HG02642 (cell line): ENCODE measurements at regions not wholly inside any gene's neighbourhood (a gene's known extent, or its start where the extent isn't known, plus 50 kb on each side); places are given as distances from the start of the nearest gene placed in this dataset.
"Not testable (repeated sequence)": the region's sequence is repeated elsewhere in the genome, so short reads cannot be mapped to it uniquely, and the experiment has no call there.

Source experiments
- ATAC-seq: cut with Tn5 transposase; IDR thresholded peaks from one replicate; pipeline ENCODE4 v1.9.1; 2021; ENCODE audit warnings: mild to moderate bottlenecking; ENCODE audit not compliant: unreplicated experiment, poor library complexity

DNA sequence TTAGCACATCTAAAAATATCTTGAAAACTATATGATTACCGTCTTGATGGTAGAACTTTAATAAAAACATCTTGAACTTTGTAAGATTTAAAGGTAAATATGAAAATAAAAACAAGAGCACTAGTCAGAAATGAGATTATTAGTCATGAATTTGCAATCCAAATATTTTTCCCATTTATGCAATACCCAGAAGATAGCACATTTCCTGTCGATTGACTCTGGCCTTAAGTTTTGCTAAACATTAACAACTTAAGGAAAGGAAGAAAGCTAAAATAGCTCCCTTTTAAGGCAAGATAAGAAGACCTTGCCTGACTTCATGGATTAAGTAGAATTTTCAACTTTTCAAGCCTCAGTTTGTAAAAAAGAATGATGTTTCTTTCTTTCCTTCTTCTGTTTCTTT is 1374.7 kb upstream of the RAG2 start:
- ATAC-seq = no peak

DNA sequence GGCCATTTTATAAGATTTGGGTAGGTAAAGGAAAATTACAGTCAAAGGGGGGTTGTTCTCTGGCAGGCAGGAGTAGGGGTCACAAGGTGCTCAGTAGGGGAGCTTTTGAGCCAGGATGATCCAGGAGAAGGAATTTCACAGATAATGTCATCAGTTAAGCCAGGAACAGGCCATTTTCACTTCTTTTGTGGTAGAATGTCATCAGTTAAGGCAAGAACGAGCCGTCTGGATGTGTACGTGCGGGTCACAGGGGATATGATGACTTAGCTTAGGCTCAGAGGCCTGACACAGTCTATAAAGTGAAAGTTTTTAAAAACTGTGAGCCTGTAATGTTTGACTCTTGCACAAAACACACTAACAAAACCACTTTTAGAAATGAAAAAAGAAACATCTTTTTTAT is 1371.3 kb upstream of the RAG2 start:
- not testable (repeated sequence) for ATAC-seq

DNA sequence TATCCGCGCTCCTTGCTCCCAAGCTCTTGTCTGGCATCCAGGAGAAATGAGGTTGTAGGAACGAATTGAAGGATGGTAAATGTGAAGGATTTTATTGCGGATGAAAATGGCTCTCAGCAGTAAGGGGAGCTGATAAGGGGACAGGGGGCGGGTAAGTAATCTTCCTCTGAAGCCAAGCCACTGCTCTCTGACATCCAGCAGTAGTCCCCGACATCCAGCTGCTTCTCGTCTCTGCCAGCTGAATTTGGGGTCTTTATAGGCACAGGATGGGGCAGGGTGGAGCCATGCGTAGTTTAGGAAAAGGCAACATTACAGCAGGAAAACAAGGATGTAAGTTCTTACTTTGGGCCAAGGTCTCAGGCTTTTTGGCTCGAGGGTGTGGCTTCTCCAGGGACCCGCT is 1370.1 kb upstream of the RAG2 start:
- ATAC-seq = no peak

DNA sequence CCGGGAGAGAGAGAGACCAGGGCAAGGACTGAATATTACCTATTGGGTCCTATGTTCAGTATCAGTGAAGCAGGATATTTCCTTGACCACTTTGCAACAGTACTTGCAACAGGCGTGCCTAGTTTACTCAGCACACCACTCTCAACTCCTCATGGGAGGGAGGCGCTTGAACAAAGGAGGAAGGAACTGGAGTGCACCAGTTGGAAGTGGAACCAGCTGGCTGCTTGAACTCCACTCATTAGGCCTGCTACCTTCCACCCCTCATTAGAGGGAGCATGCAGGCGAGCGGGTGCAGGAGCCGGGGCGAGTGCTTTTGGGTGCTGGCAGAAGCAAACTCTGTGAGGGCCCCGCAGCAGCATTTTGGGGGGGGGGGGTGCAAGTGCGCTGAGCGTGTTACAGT is 1369.6 kb upstream of the RAG2 start:
- ATAC-seq = no peak

DNA sequence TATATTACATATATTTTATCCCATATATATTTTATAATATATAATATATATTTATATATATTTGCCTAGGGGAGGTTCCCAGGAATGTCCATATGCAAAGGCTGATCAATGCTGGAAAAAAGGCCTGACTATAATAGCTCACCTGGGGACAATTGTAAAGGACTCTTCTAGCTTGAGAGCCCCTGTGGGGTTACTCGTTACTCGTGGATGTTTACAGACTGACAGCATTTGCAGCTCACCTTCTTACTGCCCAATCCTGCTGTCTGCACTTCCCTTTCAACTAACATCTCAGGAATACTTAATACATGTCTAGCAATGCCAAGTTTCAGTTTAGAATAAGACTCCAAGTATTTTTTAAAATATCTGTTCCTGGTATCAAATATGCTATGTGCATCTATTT is 1365.4 kb upstream of the RAG2 start:
- no peak for ATAC-seq

DNA sequence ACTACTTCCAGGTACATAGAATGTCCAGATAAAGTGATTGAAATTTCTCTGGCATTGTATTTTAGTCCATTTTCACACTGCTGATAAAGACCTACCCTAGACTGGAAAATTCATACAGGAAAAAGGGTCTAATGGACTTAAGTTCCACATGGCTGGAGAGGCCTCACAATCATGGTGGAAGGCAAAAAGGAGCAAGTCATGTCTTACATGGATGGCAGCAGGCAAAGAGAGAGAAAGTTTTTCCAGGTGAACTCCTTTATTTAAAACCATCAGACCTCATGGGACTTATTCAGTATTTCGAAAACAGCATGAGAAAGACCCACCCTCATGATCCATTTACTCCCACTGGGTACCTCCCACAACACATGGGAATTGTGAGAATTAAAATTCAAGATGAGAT is 1359.7 kb upstream of the RAG2 start:
- no peak for ATAC-seq

DNA sequence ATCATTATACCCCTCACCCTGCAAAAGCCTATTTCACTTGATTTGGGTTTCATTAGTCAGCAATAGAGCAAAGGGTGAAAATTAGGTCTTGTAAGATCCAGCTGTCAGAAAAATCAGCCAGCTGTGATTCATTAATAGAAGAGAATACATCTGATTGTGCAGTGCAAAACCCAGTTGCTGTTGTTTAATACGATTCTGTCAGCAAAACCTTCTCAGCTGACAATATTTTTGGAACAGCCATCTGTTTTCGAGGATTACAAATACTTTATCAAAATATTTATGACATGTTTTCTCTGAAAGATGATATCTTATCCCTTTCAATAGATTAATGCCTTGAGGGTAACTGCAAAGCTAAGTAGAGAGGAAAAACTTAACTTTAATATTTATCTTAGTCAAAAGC is 1354.0 kb upstream of the RAG2 start:
- no peak for ATAC-seq

DNA sequence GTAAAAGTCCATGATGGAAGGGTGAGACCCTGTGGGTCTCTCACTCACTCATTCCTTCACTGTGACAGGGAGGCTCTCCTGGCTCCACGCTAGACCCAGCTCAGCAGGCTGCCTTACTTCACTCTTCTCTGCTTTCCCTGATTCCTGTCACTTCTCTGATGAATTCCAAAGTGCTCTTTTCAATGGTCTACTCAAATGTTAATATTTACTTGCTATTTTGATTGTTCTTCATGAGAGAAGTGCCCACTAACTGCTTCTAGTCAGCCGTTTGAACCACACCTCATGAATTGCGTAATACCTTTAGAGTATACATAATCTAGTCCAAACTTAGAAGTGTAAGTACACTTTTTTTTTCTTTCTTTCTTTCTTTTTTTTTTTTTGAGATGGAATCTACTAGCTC is 1350.2 kb upstream of the RAG2 start:
- no peak for ATAC-seq

DNA sequence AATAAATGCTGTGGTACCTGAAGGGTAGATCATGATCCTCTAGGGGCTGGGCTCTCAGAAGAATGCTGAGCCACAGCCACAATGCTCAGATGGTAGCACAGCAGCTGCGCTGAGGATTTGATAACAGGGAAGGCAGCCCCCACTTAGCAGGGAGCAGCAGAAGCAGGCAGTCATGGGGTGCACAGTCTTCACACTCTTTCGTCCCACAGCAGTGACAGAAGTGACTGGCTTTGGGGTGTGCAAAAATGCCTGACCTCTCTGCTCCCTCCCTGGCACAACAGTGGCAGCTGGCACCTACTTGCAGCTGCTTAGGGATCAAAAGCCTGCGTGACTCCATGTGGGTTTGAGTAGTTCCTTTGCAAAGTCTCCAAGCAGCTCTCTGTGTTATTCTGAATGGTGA is 1349.8 kb upstream of the RAG2 start:
- no peak for ATAC-seq

DNA sequence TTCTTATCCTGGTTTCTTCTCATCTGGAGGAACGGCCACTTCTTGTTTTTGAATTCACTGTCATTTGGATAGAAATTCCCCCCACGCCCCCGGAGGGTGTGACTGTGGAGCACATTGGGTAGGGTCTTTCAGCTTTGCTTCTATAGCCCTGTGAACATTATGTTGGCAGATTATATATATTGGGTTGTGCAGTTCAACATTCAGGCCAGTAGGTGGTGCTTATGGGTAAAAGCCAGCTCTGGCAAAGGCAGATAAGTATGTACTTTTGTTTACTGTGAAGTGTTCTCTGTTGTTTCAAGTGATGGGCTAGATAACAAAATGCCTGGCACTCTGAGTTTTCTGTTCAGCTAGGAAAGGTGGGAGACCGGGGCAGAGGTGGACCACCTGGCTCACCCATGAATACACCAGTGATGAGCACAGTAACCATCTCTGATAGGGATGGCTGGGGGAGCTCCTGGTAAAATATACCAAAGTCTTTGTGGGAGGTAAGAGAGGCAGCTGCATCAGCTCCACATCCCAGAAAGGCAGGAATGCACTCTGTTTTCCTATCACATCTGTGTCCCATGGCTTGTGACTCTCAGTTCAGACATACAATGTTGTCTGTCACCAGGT is 1348.2 kb upstream of the RAG2 start:
- ATAC-seq = peak; percentile 78

DNA sequence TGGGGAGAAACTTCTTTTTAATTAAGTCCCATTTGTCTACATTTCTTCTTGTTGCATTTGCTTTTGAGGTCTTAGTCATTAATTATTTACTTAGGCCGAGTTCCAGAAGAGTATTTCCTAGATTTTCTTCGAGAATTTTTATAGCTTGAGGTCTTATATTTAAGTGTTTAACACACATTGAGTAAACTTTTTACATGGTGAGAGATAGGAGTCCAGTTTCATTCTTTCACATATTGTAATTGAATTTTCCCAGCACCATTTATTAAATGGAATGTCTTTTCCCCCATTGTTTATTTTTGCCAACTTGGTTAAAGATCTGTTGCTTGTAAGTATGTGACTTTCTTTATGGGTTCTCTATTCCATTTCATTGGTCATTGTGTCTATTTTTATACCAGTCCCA is 1344.0 kb upstream of the RAG2 start:
- ATAC-seq = no peak

DNA sequence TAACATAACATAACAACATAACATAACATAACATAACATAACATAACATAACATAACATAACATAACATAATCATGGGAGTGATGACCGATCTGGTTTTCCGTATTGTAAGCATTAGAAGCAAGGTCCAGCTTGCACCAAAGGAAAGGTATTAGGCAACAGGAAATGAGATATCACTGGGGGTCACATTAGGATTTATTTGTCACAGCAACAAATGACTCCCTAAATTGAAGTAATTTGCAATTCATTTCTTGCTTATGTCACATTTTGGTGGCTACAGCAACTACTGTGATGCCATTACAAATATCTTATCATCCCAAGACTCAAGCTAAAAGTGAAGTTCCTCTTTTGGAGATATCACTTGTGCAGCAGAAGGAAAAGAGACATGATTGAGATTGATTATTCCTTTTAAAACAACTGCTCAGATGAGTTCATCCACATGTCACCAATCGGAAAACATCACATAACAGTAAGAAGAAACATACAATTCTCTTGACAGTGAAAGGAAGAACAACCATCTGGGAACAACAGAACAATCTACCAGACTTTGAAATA is 1331.1 kb upstream of the RAG2 start:
- ATAC-seq = no peak

DNA sequence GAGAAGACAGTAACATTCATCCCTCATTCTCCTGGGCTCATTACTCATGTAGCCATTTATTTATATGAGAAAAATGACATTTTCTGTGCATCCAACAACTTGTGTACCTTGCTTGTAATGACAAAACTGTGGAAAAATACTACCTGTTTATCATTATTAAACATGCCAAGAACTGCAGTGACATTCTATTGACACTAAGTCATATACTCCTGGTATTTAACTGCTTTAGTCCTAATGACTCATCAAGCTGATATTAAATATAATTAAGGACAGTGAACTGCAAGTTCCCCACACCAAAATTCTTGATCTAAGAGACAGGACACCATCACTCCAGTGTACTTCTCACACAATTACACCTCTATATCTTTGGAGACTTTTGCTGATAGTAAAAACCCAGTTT is 1328.7 kb upstream of the RAG2 start:
- ATAC-seq = no peak

DNA sequence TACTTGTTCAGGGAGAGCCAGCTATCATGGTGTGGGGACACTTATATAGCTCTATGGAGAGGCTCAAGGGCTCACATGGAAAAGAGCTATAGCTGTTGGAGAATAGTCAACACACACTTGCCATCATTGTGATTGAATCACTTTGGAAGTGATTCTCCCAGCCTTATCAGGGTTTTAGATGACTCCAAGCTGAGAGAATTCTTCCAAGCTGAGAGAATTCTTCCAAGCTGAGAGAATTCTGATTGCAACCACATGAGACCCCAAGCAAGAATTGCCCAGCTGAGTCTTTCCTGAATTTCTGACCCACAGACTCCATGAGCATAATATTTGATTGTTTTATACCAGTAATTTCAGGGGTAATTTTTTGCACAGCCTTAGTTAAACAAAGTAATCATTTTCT is 1318.3 kb upstream of the RAG2 start:
- no peak for ATAC-seq

DNA sequence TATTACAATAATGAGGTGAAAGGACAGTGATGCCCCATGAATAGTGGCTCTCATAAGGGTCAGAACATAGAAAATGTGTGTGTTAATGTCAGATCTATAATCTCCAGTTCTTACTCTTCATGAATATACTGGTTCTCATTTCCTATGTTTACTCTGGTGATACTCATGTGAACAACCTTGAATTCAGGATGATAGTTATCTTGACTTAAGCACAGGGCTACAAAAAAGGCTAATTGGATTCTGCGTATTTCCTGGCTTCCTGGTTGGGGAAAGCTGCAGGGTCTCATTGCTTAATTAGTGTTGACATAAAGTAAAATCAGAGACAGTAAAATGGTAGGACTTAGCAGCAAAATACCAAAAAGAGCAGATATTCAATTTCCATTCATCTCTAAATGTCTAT is 1316.8 kb upstream of the RAG2 start:
- no peak for ATAC-seq

DNA sequence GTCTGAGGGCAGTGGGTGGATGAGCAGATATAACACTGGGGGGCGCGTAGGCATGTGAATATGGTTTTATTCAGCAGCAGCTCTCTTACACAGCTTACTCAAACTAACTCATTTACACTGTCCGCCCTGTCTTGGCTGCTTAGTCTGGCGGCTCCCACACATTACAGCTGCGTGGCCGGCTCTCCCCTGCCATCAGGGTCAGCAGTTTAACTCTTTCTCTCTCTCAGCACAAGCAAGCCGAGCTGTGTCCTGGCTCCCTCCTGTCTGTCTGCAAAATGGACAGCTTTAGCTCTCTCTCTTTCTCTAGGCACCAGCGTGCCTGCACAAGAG is 1310.1 kb upstream of the RAG2 start:
- no peak for ATAC-seq

DNA sequence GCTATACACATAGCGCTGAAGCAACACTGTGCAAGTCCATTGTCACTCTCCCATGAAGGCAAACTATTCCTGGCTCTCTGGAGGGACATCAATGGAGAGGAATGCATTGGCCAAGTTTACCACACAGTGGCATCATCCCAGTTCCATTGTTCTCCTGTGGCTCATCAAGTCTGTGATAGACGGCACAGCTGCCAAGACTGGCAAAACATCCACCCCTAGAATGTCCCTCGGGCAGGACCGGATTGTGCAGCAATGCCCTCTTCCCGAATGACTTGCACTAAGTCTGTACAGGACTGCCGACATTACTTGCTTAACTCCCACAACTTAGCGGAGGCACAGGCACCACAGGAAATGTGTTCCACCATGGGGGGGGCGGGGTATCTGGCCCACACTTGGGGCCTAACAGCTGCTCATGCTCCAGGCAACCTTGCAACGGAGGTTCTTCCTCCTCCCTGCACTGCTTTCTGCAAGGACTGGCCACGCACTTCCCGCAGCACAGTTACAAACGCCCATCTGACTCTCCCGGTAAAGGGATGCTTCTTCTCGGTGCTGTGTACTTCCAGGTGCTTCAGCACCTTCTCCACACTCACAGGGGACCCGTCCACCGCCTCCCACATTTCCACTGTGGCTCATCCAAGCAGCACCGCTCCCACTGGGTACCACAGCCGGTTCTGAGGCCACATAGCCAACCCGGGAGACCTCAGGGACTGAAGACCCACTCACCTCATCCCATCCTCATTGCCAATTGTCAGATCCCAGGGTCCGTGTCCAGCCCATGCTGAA is 1309.6 kb upstream of the RAG2 start:
- ATAC-seq = no peak

DNA sequence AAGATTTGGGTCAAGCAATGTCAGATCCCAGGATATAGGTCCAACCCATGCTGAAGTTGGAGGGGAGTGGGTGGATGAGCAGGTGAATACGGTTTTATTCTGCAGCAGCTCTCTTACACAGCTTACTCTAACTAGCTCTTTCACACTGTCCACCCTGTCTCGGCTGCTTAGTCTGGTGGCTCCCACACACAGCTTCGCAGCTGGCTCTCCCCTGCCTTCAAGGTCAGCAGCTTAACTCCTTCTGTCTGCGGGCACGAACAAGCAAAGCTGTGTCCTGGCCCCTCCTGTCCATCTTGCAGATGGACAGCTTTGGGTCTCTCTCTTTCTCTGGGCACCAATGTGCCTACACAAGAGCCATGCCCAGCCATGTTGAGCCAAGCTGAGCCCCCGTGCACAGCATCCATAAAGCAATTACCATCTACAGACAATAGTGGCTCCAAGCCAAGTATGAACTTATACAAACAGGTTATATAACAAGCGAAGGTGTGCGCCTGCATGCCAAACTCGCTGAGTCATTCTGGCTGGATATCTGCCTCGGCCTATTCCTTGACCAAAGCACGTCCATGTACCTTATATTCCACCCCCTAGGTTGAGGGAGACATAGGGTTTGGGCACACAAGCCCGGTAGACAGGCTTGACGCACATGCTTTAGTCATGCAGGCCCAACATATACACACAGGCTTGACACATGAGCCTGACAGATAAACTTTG is 1307.8 kb upstream of the RAG2 start:
- ATAC-seq = no peak

DNA sequence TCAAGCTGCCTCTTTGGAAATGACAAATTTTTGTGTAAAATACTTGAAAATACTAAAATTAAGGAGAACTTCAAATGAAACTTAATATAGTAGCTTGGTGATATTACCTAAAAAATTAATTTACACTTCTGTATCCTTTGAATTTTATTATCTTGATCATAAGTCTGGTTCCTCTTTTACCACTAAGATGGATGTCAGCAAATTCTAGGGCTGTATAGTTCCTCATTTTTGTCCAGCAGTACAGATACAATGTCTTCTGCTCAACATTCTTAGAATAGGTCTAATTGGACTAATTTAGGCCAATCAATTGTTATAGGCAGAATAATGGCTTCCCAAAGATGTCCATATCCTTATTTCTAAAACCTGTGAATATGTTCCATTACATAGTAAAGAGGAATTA is 1298.0 kb upstream of the RAG2 start:
- ATAC-seq = no peak

DNA sequence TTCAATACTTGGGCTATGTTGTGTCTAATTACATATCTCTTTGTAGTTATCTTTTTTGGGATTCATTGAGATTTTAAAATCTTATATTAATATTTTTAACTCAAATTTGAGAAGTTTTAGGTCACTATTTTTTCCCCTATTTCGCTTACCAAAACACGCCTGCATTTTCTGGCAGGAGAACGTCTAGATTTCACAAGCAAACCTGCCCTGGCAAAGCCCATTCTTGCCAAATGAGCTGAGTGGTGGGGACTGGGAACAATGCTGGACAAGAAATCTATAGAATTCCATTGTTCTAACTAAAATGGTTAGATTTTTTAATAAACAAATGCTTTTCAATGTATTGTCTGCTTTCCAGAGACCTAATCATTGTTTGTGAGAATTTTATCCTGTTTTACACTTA is 1283.7 kb upstream of the RAG2 start:
- no peak for ATAC-seq

DNA sequence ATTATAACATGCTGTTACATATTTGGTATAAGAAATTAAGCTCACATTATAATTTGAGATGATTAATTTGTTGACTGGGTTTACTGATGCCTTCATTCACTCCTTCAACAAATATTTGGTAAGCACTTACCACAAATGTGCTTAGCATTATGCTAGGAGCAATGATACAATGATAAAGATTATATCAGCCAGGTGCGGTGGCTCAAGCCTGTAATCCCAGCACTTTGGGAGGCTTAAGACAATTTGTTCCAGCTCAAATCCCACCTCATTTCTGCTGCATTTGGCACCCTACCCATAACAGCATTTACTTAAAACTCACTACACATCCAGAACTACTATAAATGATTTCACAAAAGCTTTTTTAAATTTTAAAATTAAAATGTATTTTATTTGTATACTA is 1263.6 kb upstream of the RAG2 start:
- no peak for ATAC-seq
